ENCODE measurements at regions not wholly inside any gene's neighbourhood (a gene's known extent, or its start where the extent isn't known, plus 50 kb on each side); places are given as distances from the start of the nearest gene placed in this dataset.

- FAIRE-seq = no peak
- in situ Hi-C loops (cut with MboI) = no loop called here
Measured at GRCh38 chr1:38699330-38700076, 160.1 kb downstream of the RRAGC start.

More at GRCh38 chr1:38699330-38700076, 160.1 kb downstream of the RRAGC start:
- DNase-seq (ENCODE audit: extremely low read depth in 1 of 4, low spot score in 3 of 4) (no peak), ATAC-seq (no peak)
- BruUV-seq (replicated peaks) = no TSS peak
- POLR2A ChIA-PET = no interaction called here
- H4K20me1 ChIP-seq (replicated peaks; ENCODE audit: control insufficient read depth, insufficient read depth, low read length) = no peaks in the 10 kb centered on the region
- H3K9me3 ChIP-seq (replicated peaks; ENCODE audit: control insufficient read depth, insufficient read depth, low read depth, low read length) = no peaks in the 10 kb centered on the region
- peaks cover under 1 to 19% of the 10 kb centered on the region in 2 experiments; a peak in 4 of 5 replicates for H3K27me3 ChIP-seq (ENCODE audit: control insufficient read depth in 2 of 2, insufficient read depth in 2 of 2, low read length in 2 of 2)
- H3K36me3 ChIP-seq (ENCODE audit: control insufficient read depth, insufficient read depth, low read length) = no peaks in the 10 kb centered on the region
- no peak overlapping the region for H3K9ac ChIP-seq (ENCODE audit: insufficient read depth in 1 of 2, low read depth in 2 of 2, low read length in 2 of 2)
- H3K79me2 ChIP-seq (ENCODE audit: control insufficient read depth, insufficient read depth, low read length) = no peaks in the 10 kb centered on the region
- intact Hi-C loops (cut with micrococcal nuclease) = no loop called here
- no peak overlapping the region for H3K4me3 ChIP-seq
- no peak overlapping the region for H2AFZ ChIP-seq (ENCODE audit: low read depth, low read length)
- no peaks in the 10 kb centered on the region for H3K4me1 ChIP-seq (replicated peaks in 1 of 2; ENCODE audit: control insufficient read depth in 2 of 2, insufficient read depth in 2 of 2, low read length in 2 of 2)
- H3K4me2 ChIP-seq (ENCODE audit: insufficient read depth, low read length) = no peak overlapping the region
- H3K9me1 ChIP-seq (ENCODE audit: control insufficient read depth, insufficient read depth, low read length) = no peaks in the 10 kb centered on the region
- no peak for TF ChIP-seq KAT2B (IDR thresholded peaks at IDR 0.05; ENCODE audit: low read depth, low read length)
- no peak for TF ChIP-seq XRCC4 (IDR thresholded peaks at IDR 0.05; ENCODE audit: extremely low read depth, insufficient read depth, insufficient read length)
- TF ChIP-seq ATF6 (CRISPR knock-in tag; IDR thresholded peaks at IDR 0.05) = no peak
- no peak for TF ChIP-seq NFIC (IDR thresholded peaks at IDR 0.05)
- TF ChIP-seq, protein P1, sequence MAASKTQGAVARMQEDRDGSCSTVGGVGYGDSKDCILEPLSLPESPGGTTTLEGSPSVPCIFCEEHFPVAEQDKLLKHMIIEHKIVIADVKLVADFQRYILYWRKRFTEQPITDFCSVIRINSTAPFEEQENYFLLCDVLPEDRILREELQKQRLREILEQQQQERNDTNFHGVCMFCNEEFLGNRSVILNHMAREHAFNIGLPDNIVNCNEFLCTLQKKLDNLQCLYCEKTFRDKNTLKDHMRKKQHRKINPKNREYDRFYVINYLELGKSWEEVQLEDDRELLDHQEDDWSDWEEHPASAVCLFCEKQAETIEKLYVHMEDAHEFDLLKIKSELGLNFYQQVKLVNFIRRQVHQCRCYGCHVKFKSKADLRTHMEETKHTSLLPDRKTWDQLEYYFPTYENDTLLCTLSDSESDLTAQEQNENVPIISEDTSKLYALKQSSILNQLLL (CRISPR knock-in tag; IDR thresholded peaks at IDR 0.05; ENCODE audit: borderline replicate concordance) = no peak
- under 1% methylated on average over 7 of the region's 7 CpGs for WGBS (ENCODE audit: insufficient coverage, low coverage, missing lambda C conversion rate)
- no peak overlapping the region for H3K27ac ChIP-seq (ENCODE audit: extremely low read depth, low read depth, low read length)
- CTCF ChIA-PET (ENCODE audit: low intra/inter-chr PET ratio) = no interaction called here

All from K562 (cell line).